SK-N-MC (cell line): ENCODE measurements at regions not wholly inside any gene's neighbourhood (a gene's known extent, or its start where the extent isn't known, plus 50 kb on each side); places are given as distances from the start of the nearest gene placed in this dataset.

ENCODE experiments used
- DNase-seq: peaks from one replicate; pipeline ENCODE4 v3.0.0-alpha.2; 2011; ENCODE audit warnings: low read depth, low spot score
- H3K27ac ChIP-seq: fragments of 200-600 bp; sonication (generic); 2 replicates; pipeline ENCODE4 v1.5.1; 2016; ENCODE audit warnings: mixed run types
- H3K36me3 ChIP-seq: fragments of 200-600 bp; sonication (generic); 2 replicates; pipeline ENCODE4 v1.6.1; 2017; ENCODE audit warnings: antibody characterized with exemption, low read length, mixed read lengths; ENCODE audit not compliant: insufficient read depth
- H3K4me3 ChIP-seq: fragments of 200-600 bp; sonication (generic); 2 replicates; pipeline ENCODE4 v1.5.1; 2016
- H3K9ac ChIP-seq: fragments of 200-600 bp; sonication (generic); 2 replicates; pipeline ENCODE4 v1.8.0; 2017; ENCODE audit warnings: mixed run types, mixed read lengths; ENCODE audit not compliant: insufficient read length
- H3K9me3 ChIP-seq: fragments of 200-600 bp; sonication (generic); 2 replicates; pipeline ENCODE4 v1.6.1; 2017; ENCODE audit warnings: low read depth, mild to moderate bottlenecking, antibody characterized with exemption, low read length, moderate library complexity, mixed read lengths
- EZH2 ChIP-seq: fragments of 200-600 bp; sonication (generic); IDR thresholded peaks from one replicate; pipeline ENCODE4 v1.6.1; 2017; ENCODE audit warnings: antibody characterized with exemption
- FOXP2 ChIP-seq: optimal IDR thresholded peaks from 2 replicates; pipeline ENCODE3; 2011; ENCODE audit warnings: mild to moderate bottlenecking, moderate library complexity; ENCODE audit not compliant: insufficient read depth; ENCODE audit errors: extremely low read length, control extremely low read depth
- POLR2AphosphoS5 ChIP-seq: IDR thresholded peaks from 2 replicates; pipeline ENCODE4 v1.6.1; 2012; ENCODE audit warnings: mild to moderate bottlenecking, low read depth, low read length, borderline replicate concordance

DNA sequence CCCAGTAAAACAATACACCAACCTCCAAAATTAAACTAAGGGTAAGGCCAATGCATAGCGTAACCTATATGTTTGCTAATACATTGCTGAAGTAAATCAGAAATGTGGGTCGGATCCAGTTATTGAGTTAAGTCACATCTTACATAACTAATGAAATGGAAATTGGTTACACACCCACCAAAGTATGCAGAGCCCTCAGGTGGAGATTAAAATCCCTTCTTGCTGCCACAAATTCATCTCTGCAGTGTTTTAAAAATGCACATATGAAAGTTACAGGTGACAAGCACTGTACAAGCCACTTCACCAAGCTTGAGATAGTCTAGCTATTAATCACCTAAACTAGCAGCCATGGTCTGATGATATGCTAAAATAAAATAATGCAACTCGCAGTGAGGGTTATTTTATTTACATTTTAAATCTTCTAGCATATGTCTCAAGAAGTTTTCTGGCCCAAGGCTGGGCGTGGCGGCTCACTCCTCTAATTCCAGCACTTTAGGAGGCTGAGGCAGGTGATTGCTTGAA, 130.6 kb downstream of the AQP9 start:
- DNase-seq = no peak
- Histone ChIP-seq H3K27ac (no peak overlapping the region), H3K9me3 (no peaks in the 10 kb centered on the region), H3K9ac (no peak overlapping the region), H3K4me3 (no peak overlapping the region), H3K36me3 (no peaks in the 10 kb centered on the region)
- TF ChIP-seq EZH2 = no peak
- TF ChIP-seq FOXP2 = no peak
- no peak for TF ChIP-seq POLR2AphosphoS5

DNA sequence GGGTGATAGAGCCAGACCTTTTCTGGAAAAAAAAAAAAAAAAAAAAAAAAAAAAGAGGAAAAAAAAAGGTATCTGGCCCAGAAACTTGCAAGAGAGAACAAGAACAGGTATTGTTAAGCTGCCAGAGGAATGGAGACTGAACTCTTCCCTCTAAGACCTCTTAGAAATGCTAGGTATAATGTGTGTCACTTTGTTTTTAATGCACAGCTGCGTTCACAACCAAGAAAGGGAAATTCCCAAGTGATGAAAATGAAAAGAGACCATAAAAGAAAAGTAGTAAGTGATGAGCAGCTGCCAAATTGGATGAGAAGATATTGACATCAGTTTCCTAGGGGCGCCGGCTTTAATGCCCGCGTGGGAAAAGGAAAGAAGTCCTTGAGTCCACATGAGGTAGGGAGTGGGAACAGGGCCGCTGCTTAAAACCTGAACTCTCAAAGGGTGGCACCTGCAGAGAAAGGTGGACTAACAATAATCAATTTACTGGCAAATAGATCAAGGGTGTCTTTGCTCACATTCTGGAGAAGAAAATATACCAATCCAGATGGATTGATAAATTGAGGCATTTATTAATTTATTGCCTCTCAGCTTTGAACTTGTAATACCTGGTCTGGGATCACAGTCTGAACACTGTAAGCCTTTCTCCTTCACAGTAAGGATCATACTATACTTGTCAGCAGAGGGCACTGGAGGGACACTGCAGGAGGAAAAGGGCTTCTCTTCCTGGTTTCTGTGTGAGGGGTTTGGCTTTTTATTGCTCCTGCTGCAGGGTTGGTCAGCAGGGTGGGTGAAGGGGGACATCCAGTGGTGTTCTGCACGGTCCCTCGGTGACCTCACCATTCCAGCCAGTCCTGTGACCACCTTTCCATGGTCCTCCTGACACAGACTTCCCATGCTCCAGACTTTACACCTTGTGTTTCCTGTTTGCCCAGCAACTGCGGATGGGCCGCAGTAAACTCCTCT, 131.6 kb downstream of the AQP9 start:
- DNase-seq = no peak
- no peaks in the 10 kb centered on the region for H3K9me3 ChIP-seq
- H3K27ac ChIP-seq = no peak overlapping the region
- TF ChIP-seq FOXP2 (no peak), EZH2 (no peak), POLR2AphosphoS5 (no peak)
- no peak overlapping the region for H3K4me3 ChIP-seq
- no peak overlapping the region for H3K9ac ChIP-seq
- H3K36me3 ChIP-seq = no peaks in the 10 kb centered on the region

DNA sequence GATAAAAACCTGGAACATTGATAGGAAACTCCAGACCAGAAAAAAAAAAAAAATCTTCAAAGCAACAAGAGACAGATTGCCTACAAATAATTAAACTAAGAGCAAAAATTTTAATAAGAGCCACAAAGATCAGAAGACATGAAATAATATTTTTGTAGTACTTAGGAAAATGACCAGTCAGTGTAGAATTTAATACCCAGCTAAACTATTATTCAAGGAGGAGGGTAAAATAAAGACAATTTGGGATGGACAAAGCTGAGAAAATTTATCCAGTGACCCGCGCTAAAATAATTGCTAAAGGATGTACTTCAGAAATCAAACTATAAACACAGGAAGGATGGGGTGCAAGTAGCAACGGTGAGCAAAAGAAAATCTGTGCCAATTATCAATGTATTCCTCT, 133.2 kb downstream of the AQP9 start:
- no peak overlapping the region for H3K9ac ChIP-seq
- H3K4me3 ChIP-seq = no peak overlapping the region
- no peak for DNase-seq
- TF ChIP-seq POLR2AphosphoS5 (no peak), EZH2 (no peak), FOXP2 (no peak)
- H3K27ac ChIP-seq = no peak overlapping the region
- H3K9me3 ChIP-seq = no peaks in the 10 kb centered on the region
- H3K36me3 ChIP-seq = no peaks in the 10 kb centered on the region

DNA sequence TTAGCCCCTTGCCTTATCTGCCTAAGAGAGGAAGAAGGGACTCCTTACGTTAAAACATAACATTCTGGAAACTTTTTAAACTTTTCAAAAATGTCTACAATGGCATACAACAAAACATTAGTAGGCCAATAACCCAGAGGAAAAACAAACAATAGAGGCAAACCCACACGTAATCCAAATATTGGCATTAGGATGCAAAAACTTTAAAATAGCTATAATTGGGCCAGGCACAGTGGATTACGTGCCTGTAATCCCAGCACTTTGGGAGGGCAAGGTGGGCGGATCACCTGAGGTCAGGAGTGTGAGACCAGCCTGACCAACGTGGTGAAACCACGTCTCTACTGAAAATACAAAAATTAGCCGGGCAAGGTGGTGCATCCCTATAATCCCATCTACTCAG, 134.9 kb downstream of the AQP9 start:
- Histone ChIP-seq H3K36me3 (no peaks in the 10 kb centered on the region), H3K9me3 (no peaks in the 10 kb centered on the region), H3K27ac (no peak overlapping the region), H3K4me3 (no peak overlapping the region), H3K9ac (no peak overlapping the region)
- DNase-seq = no peak
- TF ChIP-seq POLR2AphosphoS5 = no peak
- no peak for TF ChIP-seq EZH2
- no peak for TF ChIP-seq FOXP2

DNA sequence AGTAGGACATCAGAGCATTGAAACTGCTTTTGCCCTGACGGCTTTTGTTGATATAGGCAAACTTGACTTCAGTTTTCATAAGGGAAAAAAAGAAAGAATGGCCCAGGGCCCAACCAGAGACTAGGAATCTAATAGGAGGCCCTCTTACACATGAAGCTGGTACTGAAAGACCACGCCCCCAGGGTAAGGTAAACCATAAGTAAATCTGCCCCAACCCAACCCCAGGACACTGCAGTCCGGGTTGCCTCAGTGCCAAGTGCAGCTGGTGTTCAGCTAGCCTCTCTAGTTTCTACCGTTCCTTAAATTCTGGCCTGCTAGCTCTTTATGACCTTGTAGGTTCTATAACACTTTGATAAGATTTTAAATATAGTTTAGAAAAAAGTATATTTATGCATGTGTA, 136.7 kb downstream of the AQP9 start:
- no peak for DNase-seq
- H3K4me3 ChIP-seq = no peak overlapping the region
- H3K9ac ChIP-seq = no peak overlapping the region
- no peak overlapping the region for H3K27ac ChIP-seq
- TF ChIP-seq POLR2AphosphoS5 (no peak), FOXP2 (no peak), EZH2 (no peak)
- H3K9me3 ChIP-seq = no peaks in the 10 kb centered on the region
- no peaks in the 10 kb centered on the region for H3K36me3 ChIP-seq

DNA sequence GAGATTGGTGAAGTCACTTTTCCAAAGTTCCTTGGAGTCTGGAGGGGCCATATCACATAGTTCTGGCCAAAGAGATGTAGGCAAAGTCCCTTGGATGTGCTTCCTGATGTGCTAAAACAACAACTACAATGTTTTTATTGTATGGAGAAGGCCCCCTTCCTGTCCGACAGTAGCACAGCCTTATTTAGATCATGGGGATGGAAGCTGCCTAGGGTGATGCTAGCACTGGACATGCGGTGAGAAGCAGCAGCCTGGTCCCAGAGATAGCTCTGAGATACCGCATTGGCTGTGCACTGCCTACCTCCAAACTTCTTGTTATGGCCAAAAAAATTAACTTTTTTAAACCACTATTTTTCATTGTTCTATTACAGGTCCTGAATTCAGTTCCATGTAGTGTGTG, 137.6 kb downstream of the AQP9 start:
- no peak for DNase-seq
- no peak overlapping the region for H3K4me3 ChIP-seq
- TF ChIP-seq FOXP2 = no peak
- no peak for TF ChIP-seq POLR2AphosphoS5
- no peak for TF ChIP-seq EZH2
- H3K36me3 ChIP-seq = no peaks in the 10 kb centered on the region
- no peaks in the 10 kb centered on the region for H3K9me3 ChIP-seq
- H3K27ac ChIP-seq = no peak overlapping the region
- H3K9ac ChIP-seq = no peak overlapping the region

DNA sequence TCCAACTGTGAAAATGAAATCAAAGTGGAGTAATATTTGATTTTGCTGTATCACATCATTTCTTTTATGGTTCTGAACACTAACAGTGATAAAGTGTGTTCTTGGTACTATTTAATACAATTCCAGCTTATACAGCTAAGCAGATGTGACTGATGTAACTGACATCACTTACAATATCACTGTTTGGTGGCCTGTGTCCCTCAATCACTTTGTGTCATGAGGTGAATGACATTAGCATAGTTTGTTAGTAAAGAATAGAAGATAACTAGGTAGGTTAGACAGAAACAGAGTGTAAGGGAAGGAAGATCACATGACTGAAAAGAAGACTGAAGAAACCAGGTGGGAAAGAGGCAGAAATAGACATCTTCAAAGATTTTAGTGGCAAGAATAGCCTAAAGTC, 138.7 kb downstream of the AQP9 start:
- no peak overlapping the region for H3K4me3 ChIP-seq
- TF ChIP-seq FOXP2 (no peak), EZH2 (no peak), POLR2AphosphoS5 (no peak)
- H3K27ac ChIP-seq = no peak overlapping the region

DNA sequence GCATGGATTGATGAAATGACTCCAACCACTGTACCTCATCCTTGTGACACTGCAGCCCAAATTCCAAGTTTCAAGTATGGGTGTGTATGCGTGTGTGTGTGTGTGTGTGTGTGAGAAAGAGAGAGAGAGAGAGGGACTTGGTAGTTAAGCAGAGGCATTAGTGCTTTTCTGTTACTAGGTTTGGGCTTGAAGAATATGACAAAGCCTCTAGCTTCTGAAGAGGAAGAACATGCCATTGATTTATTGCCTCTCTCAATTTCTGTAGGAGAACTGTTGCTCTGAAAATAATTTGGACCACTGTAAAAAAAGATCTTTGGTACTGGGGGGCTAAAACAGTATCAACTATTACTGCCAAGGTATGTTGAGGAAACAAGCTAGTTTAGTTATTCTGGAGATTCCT, 139.2 kb downstream of the AQP9 start:
- Histone ChIP-seq H3K9ac (no peak overlapping the region), H3K36me3 (no peaks in the 10 kb centered on the region), H3K27ac (no peak overlapping the region), H3K4me3 (no peak overlapping the region), H3K9me3 (no peaks in the 10 kb centered on the region)
- TF ChIP-seq FOXP2 (no peak), POLR2AphosphoS5 (no peak), EZH2 (no peak)
- no peak for DNase-seq

More for the DNA sequence above, 138.7 kb downstream of the AQP9 start:
- Histone ChIP-seq H3K9ac (no peak overlapping the region), H3K36me3 (no peaks in the 10 kb centered on the region), H3K9me3 (no peaks in the 10 kb centered on the region)
- DNase-seq = no peak
